Gastrocnemius medialis (tissue), 4 donors: ENCODE measurements at regions not wholly inside any gene's neighbourhood (a gene's known extent, or its start where the extent isn't known, plus 50 kb on each side); places are given as distances from the start of the nearest gene placed in this dataset.

Experiments used
- ATAC-seq, 2 donors: fragments of 150-250 bp; one replicate each; pipeline ENCODE4 v1.9.1; 2016
- DNase-seq, 2 donors: peaks; one replicate each; pipeline ENCODE4 v3.0.0-alpha.2; 2019
- H3K27ac ChIP-seq, 4 donors: fragments of 200-600 bp; sonication (generic); 1 replicate in 1 of 4; 2 replicates in 3 of 4; pipeline ENCODE4 v1.5.1; 2016 to 2018; ENCODE audit warnings: mild to moderate bottlenecking in 2 of 4, moderate library complexity in 1 of 4
- H3K27me3 ChIP-seq, 3 donors: fragments of 200-600 bp; sonication (generic) in 2 of 3; 1 replicate in 1 of 3; 2 replicates in 2 of 3; pipeline versions ENCODE4 v1.5.1 to v1.6.0; 2016 to 2019; ENCODE audit warnings: mild to moderate bottlenecking in 1 of 3, moderate library complexity in 1 of 3
- H3K36me3 ChIP-seq, 2 donors: fragments of 200-600 bp; sonication (generic) in 1 of 2; one replicate each; pipeline ENCODE4 v1.5.1; 2017 to 2018
- H3K4me1 ChIP-seq, 2 donors: fragments of 200-600 bp; sonication (generic) in 1 of 2; one replicate each; pipeline ENCODE4 v1.5.1; 2016 to 2017; ENCODE audit warnings: mild to moderate bottlenecking in 2 of 2
- H3K4me3 ChIP-seq, 4 donors: fragments of 200-600 bp; sonication (generic) in 3 of 4; 1 replicate in 1 of 4; 2 replicates in 3 of 4; pipeline ENCODE4 v1.5.1; 2016 to 2019; ENCODE audit warnings: mild to moderate bottlenecking in 2 of 4
- H3K9me3 ChIP-seq, 3 donors: fragments of 200-600 bp; sonication (generic) in 2 of 3; 1 replicate in 1 of 3; 2 replicates in 2 of 3; pipeline ENCODE4 v1.5.1; 2016 to 2019
- CTCF ChIP-seq, 5 experiments: fragments of 450-650 bp in 3 of 5; fragments of 200-600 bp in 2 of 5; sonication (generic) in 2 of 5; IDR thresholded peaks in 4 of 5; conservative IDR thresholded peaks in 1 of 5; 1 replicate in 4 of 5; 2 replicates in 1 of 5; pipeline ENCODE4 v1.5.1; 2016 to 2019; ENCODE audit warnings: antibody characterized with exemption in 5 of 5, mild to moderate bottlenecking in 3 of 5, moderate library complexity in 3 of 5
- POLR2A ChIP-seq, 2 donors: fragments of 450-650 bp; IDR thresholded peaks; one replicate each; pipeline ENCODE4 v1.6.1; 2017; ENCODE audit warnings: antibody characterized with exemption in 2 of 2, mild to moderate bottlenecking in 2 of 2, moderate library complexity in 2 of 2
- in situ Hi-C, 4 donors: fragments of 200-750 bp; cut with MboI; loops; one replicate each; pipeline versions ENCODE4 v1.15.0 to v1.8.0; 2017; ENCODE audit warnings: low sequenced_read_pairs in 4 of 4
- intact Hi-C: fragments of 100-400 bp; cut with DNase I; formaldehyde crosslinking; loops from one replicate; pipeline ENCODE4 v1.15.1; 2023; ENCODE audit warnings: low total_unique reads

- no peak overlapping the region for H3K4me3 ChIP-seq
- H3K27ac ChIP-seq: no peak overlapping the region
- no peaks in the 10 kb centered on the region for H3K27me3 ChIP-seq
- no peak for TF ChIP-seq POLR2A (IDR thresholded peaks at IDR 0.05)
- no peak for TF ChIP-seq CTCF (IDR thresholded peaks at IDR 0.05 in 4 of 5, conservative IDR thresholded peaks at IDR 0.05 in 1 of 5)
- ATAC-seq: no peak
- intact Hi-C loops: no loop called here
- in situ Hi-C loops: no loop called here
- DNase-seq: no peak
- peaks cover 8 to 9% of the 10 kb centered on the region in 2 donors for H3K4me1 ChIP-seq
- no peaks in the 10 kb centered on the region for H3K36me3 ChIP-seq
- H3K9me3 ChIP-seq: no peaks in the 10 kb centered on the region
These were observed 75.0 kb upstream of the RNU6ATAC start for GRCh38 chr9:134239130-134239903.

- intact Hi-C loops: no loop called here
- no peak for DNase-seq
- Histone ChIP-seq H3K4me3 (no peak overlapping the region), H3K27me3 (no peaks in the 10 kb centered on the region), H3K4me1 (peaks cover 9 to 10% of the 10 kb centered on the region in 2 donors), H3K27ac (no peak overlapping the region), H3K9me3 (no peaks in the 10 kb centered on the region), H3K36me3 (no peaks in the 10 kb centered on the region)
- in situ Hi-C loops: no loop called here
- TF ChIP-seq CTCF (IDR thresholded peaks at IDR 0.05 in 4 of 5, conservative IDR thresholded peaks at IDR 0.05 in 1 of 5) (no peak), POLR2A (IDR thresholded peaks at IDR 0.05) (no peak)
- no peak for ATAC-seq
These were observed 75.6 kb upstream of the RNU6ATAC start for GRCh38 chr9:134239939-134240338.

GRCh38 chr9:134240361-134240760 is 76.0 kb upstream of the RNU6ATAC start:
- ATAC-seq: no peak
- in situ Hi-C loops (no loop called here), intact Hi-C loops (no loop called here)
- peaks cover 9 to 10% of the 10 kb centered on the region in 2 donors for H3K4me1 ChIP-seq
- no peak for DNase-seq
- TF ChIP-seq POLR2A (IDR thresholded peaks at IDR 0.05): no peak
- no peak for TF ChIP-seq CTCF (IDR thresholded peaks at IDR 0.05 in 4 of 5, conservative IDR thresholded peaks at IDR 0.05 in 1 of 5)
- H3K27me3 ChIP-seq: no peaks in the 10 kb centered on the region
- no peak overlapping the region for H3K27ac ChIP-seq
- no peaks in the 10 kb centered on the region for H3K36me3 ChIP-seq
- H3K9me3 ChIP-seq: no peaks in the 10 kb centered on the region
- H3K4me3 ChIP-seq: no peak overlapping the region

GRCh38 chr9:134242706-134243105 is 78.3 kb upstream of the RNU6ATAC start:
- H3K27me3 ChIP-seq: no peaks in the 10 kb centered on the region
- H3K9me3 ChIP-seq: no peaks in the 10 kb centered on the region
- no peak for TF ChIP-seq CTCF (IDR thresholded peaks at IDR 0.05 in 4 of 5, conservative IDR thresholded peaks at IDR 0.05 in 1 of 5)
- no peak for TF ChIP-seq POLR2A (IDR thresholded peaks at IDR 0.05)
- no peak overlapping the region for H3K4me3 ChIP-seq
- no peaks in the 10 kb centered on the region for H3K36me3 ChIP-seq
- intact Hi-C loops: no loop called here
- H3K4me1 ChIP-seq: peaks cover 9 to 10% of the 10 kb centered on the region in 2 donors
- ATAC-seq: no peak
- no peak for DNase-seq
- H3K27ac ChIP-seq: no peak overlapping the region
- in situ Hi-C loops: no loop called here
